SU-DHL-6 (cell line): ENCODE measurements at regions not wholly inside any gene's neighbourhood (a gene's known extent, or its start where the extent isn't known, plus 50 kb on each side); places are given as distances from the start of the nearest gene placed in this dataset.

ENCODE experiments used
- EZH2phosphoT487 ChIP-seq: fragments of 200-600 bp; sonication (generic), shearing (Covaris generic); conservative IDR thresholded peaks from 2 replicates; pipeline ENCODE4 v1.6.1; 2018; ENCODE audit warnings: mild to moderate bottlenecking, antibody characterized with exemption, low read length, moderate library complexity, mixed read lengths
- TF ChIP-seq, protein P1 (sequence below): fragments of 200-600 bp; sonication (generic); IDR thresholded peaks from one replicate; pipeline ENCODE4 v1.5.1; 2017; ENCODE audit warnings: antibody characterized with exemption, mild to moderate bottlenecking, low read length, moderate library complexity; ENCODE audit not compliant: insufficient read depth, poor library complexity, severe bottlenecking

DNA sequence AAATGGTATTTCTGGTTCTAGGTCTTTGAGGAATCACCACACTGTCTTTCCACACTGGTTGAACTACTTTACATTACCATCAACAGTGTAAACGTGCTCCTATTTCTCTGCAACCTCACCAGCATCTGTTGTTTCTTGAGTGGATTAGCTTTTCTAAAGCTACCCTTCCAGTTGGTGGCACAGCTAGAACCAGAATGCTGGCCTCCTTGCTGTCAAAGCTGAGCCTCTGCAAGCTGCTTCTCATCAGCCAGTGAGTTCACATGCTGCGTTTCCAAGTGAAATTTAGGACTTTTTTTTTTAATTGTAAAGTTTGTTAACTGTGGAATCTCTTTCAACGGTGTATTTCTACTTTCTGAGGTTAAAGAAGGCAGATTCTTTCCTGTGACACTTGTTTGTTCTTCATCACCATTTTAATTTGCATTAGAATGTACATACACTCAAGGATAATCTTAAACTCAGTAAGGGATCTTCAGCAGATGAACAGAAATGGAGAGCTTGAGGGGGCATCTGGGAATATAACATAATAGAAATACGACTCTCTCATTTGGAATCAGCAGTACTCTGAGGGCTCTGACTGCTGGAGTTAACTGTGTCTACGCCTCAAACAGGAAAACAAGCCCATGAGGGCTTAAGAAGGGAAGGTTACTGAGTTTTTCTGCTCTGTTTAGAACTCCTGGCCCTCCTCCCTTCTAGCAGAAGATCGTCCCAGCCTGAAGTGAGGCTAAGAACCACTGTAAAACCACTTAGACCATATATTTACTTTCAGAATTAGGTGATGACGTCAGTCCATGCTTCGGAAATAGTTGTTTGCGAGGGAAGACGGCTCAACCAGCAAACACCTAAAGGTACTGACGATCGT is 148.4 kb upstream of the FAM20A start:
- TF ChIP-seq, protein P1, sequence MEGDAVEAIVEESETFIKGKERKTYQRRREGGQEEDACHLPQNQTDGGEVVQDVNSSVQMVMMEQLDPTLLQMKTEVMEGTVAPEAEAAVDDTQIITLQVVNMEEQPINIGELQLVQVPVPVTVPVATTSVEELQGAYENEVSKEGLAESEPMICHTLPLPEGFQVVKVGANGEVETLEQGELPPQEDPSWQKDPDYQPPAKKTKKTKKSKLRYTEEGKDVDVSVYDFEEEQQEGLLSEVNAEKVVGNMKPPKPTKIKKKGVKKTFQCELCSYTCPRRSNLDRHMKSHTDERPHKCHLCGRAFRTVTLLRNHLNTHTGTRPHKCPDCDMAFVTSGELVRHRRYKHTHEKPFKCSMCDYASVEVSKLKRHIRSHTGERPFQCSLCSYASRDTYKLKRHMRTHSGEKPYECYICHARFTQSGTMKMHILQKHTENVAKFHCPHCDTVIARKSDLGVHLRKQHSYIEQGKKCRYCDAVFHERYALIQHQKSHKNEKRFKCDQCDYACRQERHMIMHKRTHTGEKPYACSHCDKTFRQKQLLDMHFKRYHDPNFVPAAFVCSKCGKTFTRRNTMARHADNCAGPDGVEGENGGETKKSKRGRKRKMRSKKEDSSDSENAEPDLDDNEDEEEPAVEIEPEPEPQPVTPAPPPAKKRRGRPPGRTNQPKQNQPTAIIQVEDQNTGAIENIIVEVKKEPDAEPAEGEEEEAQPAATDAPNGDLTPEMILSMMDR, result no peak
- TF ChIP-seq EZH2phosphoT487, result no peak
